Neural cell (in vitro differentiated cells): ENCODE measurements at regions not wholly inside any gene's neighbourhood (a gene's known extent, or its start where the extent isn't known, plus 50 kb on each side); places are given as distances from the start of the nearest gene placed in this dataset.

Source experiments
- H2AFZ ChIP-seq: fragments of 200-600, 300-800 bp; sonication (generic), shearing (Covaris generic); 2 replicates; pipeline ENCODE4 v1.6.0; 2014; ENCODE audit warnings: low read depth, mild to moderate bottlenecking, antibody characterized with exemption, low read length, moderate library complexity
- H3F3A ChIP-seq: fragments of 200-600 bp; shearing (Covaris generic); 2 replicates; pipeline ENCODE4 v1.6.1; 2016; ENCODE audit warnings: mild to moderate bottlenecking, moderate library complexity, mixed read lengths, antibody characterized with exemption, low read length; ENCODE audit not compliant: insufficient read depth, poor library complexity, severe bottlenecking
- H3K27ac ChIP-seq: fragments of 200-600, 300-800 bp; sonication (generic), shearing (Covaris generic); 2 replicates; pipeline ENCODE4 v1.5.1; 2014; ENCODE audit warnings: mild to moderate bottlenecking, low read length, moderate library complexity
- H3K27me3 ChIP-seq: fragments of 300-800, 200-600 bp; sonication (generic), shearing (Covaris generic); 2 replicates; pipeline ENCODE4 v1.6.0; 2014; ENCODE audit warnings: mild to moderate bottlenecking, low read depth, low read length, moderate library complexity; ENCODE audit not compliant: insufficient read depth
- H3K36me3 ChIP-seq: fragments of 300-800, 200-600 bp; sonication (generic), shearing (Covaris generic); 2 replicates; pipeline ENCODE4 v1.5.1; 2014; ENCODE audit warnings: mild to moderate bottlenecking, antibody characterized with exemption, low read length, moderate library complexity; ENCODE audit not compliant: insufficient read depth
- H3K4me2 ChIP-seq: fragments of 300-800, 200-600 bp; sonication (generic), shearing (Covaris generic); 2 replicates; pipeline ENCODE4 v1.6.0; 2014; ENCODE audit warnings: mild to moderate bottlenecking, low read length
- H3K4me3 ChIP-seq: fragments of 300-800, 200-600 bp; sonication (generic), shearing (Covaris generic); 2 replicates; pipeline ENCODE4 v1.5.1; 2014; ENCODE audit warnings: mild to moderate bottlenecking, low read length, moderate library complexity
- H3K79me2 ChIP-seq: fragments of 200-600 bp; shearing (Covaris generic); replicated peaks from 2 replicates; pipeline ENCODE4 v1.6.0; 2014; ENCODE audit warnings: mild to moderate bottlenecking, low read length, moderate library complexity; ENCODE audit not compliant: insufficient read depth
- H3K9ac ChIP-seq: fragments of 300-800, 200-600 bp; sonication (generic), shearing (Covaris generic); 2 replicates; pipeline ENCODE4 v1.6.1; 2016; ENCODE audit warnings: mild to moderate bottlenecking, low read length, mixed read lengths
- H3K9me2 ChIP-seq: fragments of 200-600 bp; shearing (Covaris generic); 2 replicates; pipeline ENCODE4 v1.6.1; 2016; ENCODE audit warnings: mild to moderate bottlenecking, low read length, mixed read lengths; ENCODE audit not compliant: insufficient read depth
- H3K9me3 ChIP-seq: fragments of 200-600, 300-800 bp; sonication (generic), shearing (Covaris generic); 2 replicates; pipeline ENCODE4 v1.6.1; 2016; ENCODE audit warnings: mild to moderate bottlenecking, mixed run types, low read length, moderate library complexity, mixed read lengths
- H4K20me1 ChIP-seq: fragments of 200-600 bp; shearing (Covaris generic); 2 replicates; pipeline ENCODE4 v1.6.1; 2016; ENCODE audit warnings: mild to moderate bottlenecking, mixed run types; ENCODE audit not compliant: insufficient read depth
- EP300 ChIP-seq: fragments of 450-650 bp; conservative IDR thresholded peaks from 2 replicates; pipeline ENCODE4 v1.6.1; 2014; ENCODE audit warnings: antibody characterized with exemption, mild to moderate bottlenecking, moderate library complexity; ENCODE audit not compliant: poor library complexity, severe bottlenecking
- EZH2 ChIP-seq: fragments of 200-600, 300-800 bp; shearing (Covaris generic), sonication (generic); IDR thresholded peaks from 2 replicates; pipeline ENCODE4 v1.6.1; 2014; ENCODE audit warnings: antibody characterized with exemption, low read length, borderline replicate concordance, mild to moderate bottlenecking; ENCODE audit not compliant: insufficient read depth, poor library complexity, severe bottlenecking
- MXI1 ChIP-seq: fragments of 450-650 bp; conservative IDR thresholded peaks from 2 replicates; pipeline ENCODE4 v1.6.1; 2014; ENCODE audit warnings: antibody characterized with exemption, mild to moderate bottlenecking; ENCODE audit not compliant: poor library complexity, severe bottlenecking
- POLR2AphosphoS5 ChIP-seq: IDR thresholded peaks from 2 replicates; pipeline ENCODE4 v1.6.1; 2012
- RAD21 ChIP-seq: fragments of 450-650 bp; conservative IDR thresholded peaks from 2 replicates; pipeline ENCODE4 v1.6.1; 2014; ENCODE audit warnings: antibody characterized with exemption, mild to moderate bottlenecking, moderate library complexity
- SMC3 ChIP-seq: fragments of 450-650 bp; conservative IDR thresholded peaks from 2 replicates; pipeline ENCODE4 v1.6.1; 2014; ENCODE audit warnings: antibody characterized with exemption, mild to moderate bottlenecking, moderate library complexity; ENCODE audit not compliant: poor library complexity
- TAF1 ChIP-seq: IDR thresholded peaks from 2 replicates; pipeline ENCODE4 v1.6.1; 2012; ENCODE audit warnings: low read depth
- TF ChIP-seq, protein P1 (sequence below): fragments of 450-650 bp; IDR thresholded peaks from 2 replicates; pipeline ENCODE4 v1.5.1; 2014; ENCODE audit warnings: antibody characterized with exemption, mild to moderate bottlenecking, moderate library complexity; ENCODE audit not compliant: poor library complexity, severe bottlenecking
- TF ChIP-seq, protein P2 (sequence below): IDR thresholded peaks from 2 replicates; pipeline ENCODE4 v1.6.1; 2012; ENCODE audit warnings: borderline replicate concordance

DNA sequence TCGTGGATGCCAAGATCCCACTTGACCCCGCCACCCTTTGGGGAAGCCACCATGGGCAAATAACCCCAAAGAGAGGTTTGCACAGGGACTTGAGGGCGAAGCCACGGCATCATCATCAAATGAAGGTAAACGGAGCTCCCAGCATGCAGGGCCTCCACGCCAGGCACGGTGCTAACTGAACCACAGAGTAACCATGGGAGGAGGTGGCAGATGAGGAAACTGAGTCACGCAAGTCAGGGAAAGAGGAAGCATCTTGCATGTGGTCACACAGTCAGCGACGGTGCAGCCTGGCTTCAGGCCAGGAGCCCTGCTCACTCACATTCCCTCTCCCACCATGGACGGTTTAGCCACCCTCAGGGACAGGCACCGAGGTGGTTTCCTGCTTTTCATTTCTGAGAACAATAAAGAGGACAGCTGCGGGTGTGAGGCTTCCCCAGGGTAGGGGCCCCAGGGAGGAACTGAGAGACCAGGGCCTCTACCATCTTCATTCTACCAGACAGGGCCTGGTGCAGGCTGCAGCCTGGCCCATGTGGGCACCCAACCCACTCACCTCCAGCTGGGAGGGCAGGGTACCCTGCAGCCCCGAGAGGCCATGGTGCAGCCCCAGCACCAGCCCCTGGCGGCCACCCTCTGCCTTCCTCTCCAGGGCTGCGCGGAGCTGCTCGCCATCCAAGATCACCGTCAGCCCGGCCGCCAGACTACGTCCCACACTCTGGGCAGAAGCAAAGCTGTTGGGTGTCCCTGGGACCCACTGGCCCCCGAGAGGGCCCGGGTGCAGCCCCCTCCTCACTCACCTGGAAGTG lies 78.3 kb downstream of the RMI2 start:
- TF ChIP-seq TAF1 (no peak), SMC3 (no peak), MXI1 (no peak), EP300 (no peak), EZH2 (no peak), POLR2AphosphoS5 (no peak), RAD21 (no peak)
- TF ChIP-seq, protein P1, sequence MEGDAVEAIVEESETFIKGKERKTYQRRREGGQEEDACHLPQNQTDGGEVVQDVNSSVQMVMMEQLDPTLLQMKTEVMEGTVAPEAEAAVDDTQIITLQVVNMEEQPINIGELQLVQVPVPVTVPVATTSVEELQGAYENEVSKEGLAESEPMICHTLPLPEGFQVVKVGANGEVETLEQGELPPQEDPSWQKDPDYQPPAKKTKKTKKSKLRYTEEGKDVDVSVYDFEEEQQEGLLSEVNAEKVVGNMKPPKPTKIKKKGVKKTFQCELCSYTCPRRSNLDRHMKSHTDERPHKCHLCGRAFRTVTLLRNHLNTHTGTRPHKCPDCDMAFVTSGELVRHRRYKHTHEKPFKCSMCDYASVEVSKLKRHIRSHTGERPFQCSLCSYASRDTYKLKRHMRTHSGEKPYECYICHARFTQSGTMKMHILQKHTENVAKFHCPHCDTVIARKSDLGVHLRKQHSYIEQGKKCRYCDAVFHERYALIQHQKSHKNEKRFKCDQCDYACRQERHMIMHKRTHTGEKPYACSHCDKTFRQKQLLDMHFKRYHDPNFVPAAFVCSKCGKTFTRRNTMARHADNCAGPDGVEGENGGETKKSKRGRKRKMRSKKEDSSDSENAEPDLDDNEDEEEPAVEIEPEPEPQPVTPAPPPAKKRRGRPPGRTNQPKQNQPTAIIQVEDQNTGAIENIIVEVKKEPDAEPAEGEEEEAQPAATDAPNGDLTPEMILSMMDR, result no peak
- TF ChIP-seq, protein P2, sequence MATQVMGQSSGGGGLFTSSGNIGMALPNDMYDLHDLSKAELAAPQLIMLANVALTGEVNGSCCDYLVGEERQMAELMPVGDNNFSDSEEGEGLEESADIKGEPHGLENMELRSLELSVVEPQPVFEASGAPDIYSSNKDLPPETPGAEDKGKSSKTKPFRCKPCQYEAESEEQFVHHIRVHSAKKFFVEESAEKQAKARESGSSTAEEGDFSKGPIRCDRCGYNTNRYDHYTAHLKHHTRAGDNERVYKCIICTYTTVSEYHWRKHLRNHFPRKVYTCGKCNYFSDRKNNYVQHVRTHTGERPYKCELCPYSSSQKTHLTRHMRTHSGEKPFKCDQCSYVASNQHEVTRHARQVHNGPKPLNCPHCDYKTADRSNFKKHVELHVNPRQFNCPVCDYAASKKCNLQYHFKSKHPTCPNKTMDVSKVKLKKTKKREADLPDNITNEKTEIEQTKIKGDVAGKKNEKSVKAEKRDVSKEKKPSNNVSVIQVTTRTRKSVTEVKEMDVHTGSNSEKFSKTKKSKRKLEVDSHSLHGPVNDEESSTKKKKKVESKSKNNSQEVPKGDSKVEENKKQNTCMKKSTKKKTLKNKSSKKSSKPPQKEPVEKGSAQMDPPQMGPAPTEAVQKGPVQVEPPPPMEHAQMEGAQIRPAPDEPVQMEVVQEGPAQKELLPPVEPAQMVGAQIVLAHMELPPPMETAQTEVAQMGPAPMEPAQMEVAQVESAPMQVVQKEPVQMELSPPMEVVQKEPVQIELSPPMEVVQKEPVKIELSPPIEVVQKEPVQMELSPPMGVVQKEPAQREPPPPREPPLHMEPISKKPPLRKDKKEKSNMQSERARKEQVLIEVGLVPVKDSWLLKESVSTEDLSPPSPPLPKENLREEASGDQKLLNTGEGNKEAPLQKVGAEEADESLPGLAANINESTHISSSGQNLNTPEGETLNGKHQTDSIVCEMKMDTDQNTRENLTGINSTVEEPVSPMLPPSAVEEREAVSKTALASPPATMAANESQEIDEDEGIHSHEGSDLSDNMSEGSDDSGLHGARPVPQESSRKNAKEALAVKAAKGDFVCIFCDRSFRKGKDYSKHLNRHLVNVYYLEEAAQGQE, result no peak
- H3K4me2 ChIP-seq, result no peak overlapping the region
- H3K27ac ChIP-seq, result no peak overlapping the region
- no peaks in the 10 kb centered on the region for H4K20me1 ChIP-seq
- no peaks in the 10 kb centered on the region for H3K79me2 ChIP-seq
- no peak overlapping the region for H3K4me3 ChIP-seq
- no peaks in the 10 kb centered on the region for H3K36me3 ChIP-seq
- H3K9ac ChIP-seq, result no peak overlapping the region
- H2AFZ ChIP-seq, result no peak overlapping the region
- no peaks in the 10 kb centered on the region for H3K9me3 ChIP-seq
- no peaks in the 10 kb centered on the region for H3K9me2 ChIP-seq
- H3K27me3 ChIP-seq, result no peaks in the 10 kb centered on the region
- no peaks in the 10 kb centered on the region for H3F3A ChIP-seq

- no peaks in the 10 kb centered on the region for H3K79me2 ChIP-seq
- H3K9me3 ChIP-seq, result no peaks in the 10 kb centered on the region
- no peaks in the 10 kb centered on the region for H4K20me1 ChIP-seq
- H2AFZ ChIP-seq, result no peak overlapping the region
- no peaks in the 10 kb centered on the region for H3K9me2 ChIP-seq
- no peak overlapping the region for H3K4me2 ChIP-seq
- H3K4me3 ChIP-seq, result no peak overlapping the region
- no peak for TF ChIP-seq POLR2AphosphoS5
- TF ChIP-seq MXI1, result no peak
- TF ChIP-seq EZH2, result no peak
- TF ChIP-seq EP300, result no peak
- TF ChIP-seq, protein P2, result no peak
- H3F3A ChIP-seq, result no peaks in the 10 kb centered on the region
- H3K27ac ChIP-seq, result no peak overlapping the region
- H3K27me3 ChIP-seq, result no peaks in the 10 kb centered on the region
- no peak overlapping the region for H3K9ac ChIP-seq
- no peaks in the 10 kb centered on the region for H3K36me3 ChIP-seq
Observed at GRCh38 chr16:11424118-11424460, 78.8 kb downstream of the RMI2 start.
